Natural killer cell treated with Interleukin-12 subunit alpha and Interleukin-12 subunit beta and Interleukin-15 and Interleukin-18, amount 100 ng/mL, for 72 hours (primary cell): ENCODE measurements at regions not wholly inside any gene's neighbourhood (a gene's known extent, or its start where the extent isn't known, plus 50 kb on each side); places are given as distances from the start of the nearest gene placed in this dataset.
"Not testable (repeated sequence)": the region's sequence is repeated elsewhere in the genome, so short reads cannot be mapped to it uniquely, and the experiment has no call there.

Experiments used
- ATAC-seq, 2 donors: fragments of 150-1000 bp; cut with Tn5 transposase in 1 of 2; sonication (Bioruptor Pico), chemical (Tn5 transposase) in 1 of 2; 2 replicates each; pipeline ENCODE4 v1.10.0; 2021
- DNase-seq: peaks from one replicate; pipeline ENCODE4 v3.0.0; 2022; ENCODE audit warnings: low spot score
- H3K27ac Mint-ChIP-seq, 2 donors: 1 replicate in 1 of 2; 2 replicates in 1 of 2; pipeline ENCODE4 v1.8.0; 2022; ENCODE audit warnings: mixed read lengths in 2 of 2, mild to moderate bottlenecking in 1 of 2, moderate library complexity in 1 of 2
- H3K27me3 Mint-ChIP-seq, 2 donors: 1 replicate in 1 of 2; 2 replicates in 1 of 2; pipeline ENCODE4 v1.8.0; 2022; ENCODE audit warnings: mixed read lengths in 2 of 2
- H3K36me3 Mint-ChIP-seq: one replicate; pipeline ENCODE4 v1.8.0; 2022; ENCODE audit warnings: mixed read lengths
- H3K4me1 Mint-ChIP-seq, 2 donors: 1 replicate in 1 of 2; 2 replicates in 1 of 2; pipeline ENCODE4 v1.8.0; 2022; ENCODE audit warnings: low read depth in 2 of 2, mixed read lengths in 2 of 2, mild to moderate bottlenecking in 1 of 2
- H3K4me3 Mint-ChIP-seq: one replicate; pipeline ENCODE4 v1.8.0; 2022; ENCODE audit warnings: mixed read lengths
- H3K9me3 Mint-ChIP-seq: 2 replicates; pipeline ENCODE4 v1.8.0; 2022; ENCODE audit warnings: mixed read lengths

DNA sequence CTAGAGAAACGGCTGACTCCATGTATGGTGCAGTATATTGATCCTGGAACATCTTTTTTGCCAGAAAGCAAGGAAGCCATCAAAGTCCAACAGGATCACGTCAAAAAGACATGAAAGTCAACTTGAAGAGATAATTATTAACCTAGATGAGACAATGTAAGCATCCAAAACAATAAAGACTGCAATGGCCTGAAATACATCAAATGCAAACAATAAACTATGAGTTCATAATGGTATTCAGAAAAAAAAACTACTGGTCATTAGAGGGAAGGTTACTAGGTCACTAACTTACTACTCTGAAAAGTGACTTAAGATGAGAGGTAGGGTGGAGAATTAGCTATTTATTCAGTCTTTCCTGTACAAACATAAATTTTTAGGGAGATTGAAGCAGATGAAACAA, 75.3 kb upstream of the OR4F16 start:
- not testable (repeated sequence) for H3K4me1 Mint-ChIP-seq, ATAC-seq, H3K27me3 Mint-ChIP-seq, H3K27ac Mint-ChIP-seq, H3K36me3 Mint-ChIP-seq, DNase-seq, H3K9me3 Mint-ChIP-seq, H3K4me3 Mint-ChIP-seq

GRCh38 chr1:771449-771848, 85.0 kb upstream of the OR4F16 start:
- not testable (repeated sequence) for H3K4me3 Mint-ChIP-seq, DNase-seq, H3K27me3 Mint-ChIP-seq, H3K9me3 Mint-ChIP-seq, H3K36me3 Mint-ChIP-seq, ATAC-seq, H3K4me1 Mint-ChIP-seq, H3K27ac Mint-ChIP-seq

DNA sequence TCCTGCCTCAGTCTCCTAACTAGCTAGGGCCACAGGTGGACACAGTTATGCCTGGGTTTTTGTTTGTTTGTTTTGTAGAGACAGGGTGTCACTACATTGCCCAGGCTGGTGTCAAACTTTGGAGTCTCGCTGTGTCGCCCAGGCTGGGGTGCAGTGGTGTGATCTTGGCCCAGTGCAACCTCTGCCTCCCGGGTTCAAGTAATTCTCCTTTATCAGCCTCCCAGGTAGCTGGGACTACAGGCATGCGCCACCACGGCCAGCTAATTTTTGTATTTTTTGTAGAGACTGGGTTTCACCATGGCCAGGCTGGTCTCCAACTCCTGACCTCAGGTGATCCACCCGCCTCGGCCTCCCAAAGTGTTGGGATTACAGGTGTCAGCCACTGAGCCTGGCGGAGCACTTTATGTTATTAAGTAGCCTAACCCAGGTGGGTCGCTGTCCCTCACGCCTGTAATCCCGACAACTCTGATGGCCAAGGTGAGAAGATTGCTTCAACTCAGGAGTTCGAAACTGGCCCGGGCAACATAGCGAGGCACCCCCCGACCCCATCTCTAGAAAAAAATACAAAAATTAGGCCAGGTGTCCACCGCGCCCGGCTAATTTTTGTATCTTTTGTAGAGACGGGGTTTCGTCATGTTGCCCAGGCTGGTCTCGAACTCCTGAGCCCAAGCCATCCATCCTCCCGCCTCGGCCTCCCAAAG, 91.2 kb upstream of the OR4F16 start:
- not testable (repeated sequence) for DNase-seq, H3K27me3 Mint-ChIP-seq, H3K9me3 Mint-ChIP-seq, H3K36me3 Mint-ChIP-seq, ATAC-seq, H3K4me3 Mint-ChIP-seq, H3K4me1 Mint-ChIP-seq, H3K27ac Mint-ChIP-seq

- H3K27me3 Mint-ChIP-seq, H3K36me3 Mint-ChIP-seq, H3K9me3 Mint-ChIP-seq, H3K4me1 Mint-ChIP-seq: not testable (repeated sequence)
- ATAC-seq (peak; percentile 98 to 100), DNase-seq (peak; percentile 99)
- H3K4me3 Mint-ChIP-seq: peak overlapping the region; percentile 89
- peak overlapping the region; percentile 95 to 97 for H3K27ac Mint-ChIP-seq
These were observed 92.2 kb upstream of the OR4F16 start for GRCh38 chr1:778451-779278.

DNA sequence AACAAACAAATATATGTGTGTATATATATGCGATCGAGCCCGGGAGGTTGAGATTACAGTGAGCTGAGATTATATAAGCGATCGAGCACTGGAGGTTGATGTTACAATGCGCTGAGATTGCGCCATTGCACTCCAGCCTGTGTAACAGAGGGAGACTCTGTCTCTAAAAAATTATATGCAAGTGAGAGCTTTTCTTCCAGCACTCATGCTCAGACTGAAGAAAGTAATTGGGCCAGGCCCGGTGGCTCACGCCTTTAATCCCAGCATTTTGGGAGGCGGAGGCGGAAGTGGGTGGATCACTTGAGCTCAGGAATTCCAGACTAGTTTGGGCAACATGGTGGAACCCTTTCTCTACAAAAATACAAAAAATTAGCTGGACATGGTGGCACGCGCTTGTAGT, 93.2 kb upstream of the OR4F16 start:
- H3K9me3 Mint-ChIP-seq, H3K27me3 Mint-ChIP-seq, DNase-seq, H3K36me3 Mint-ChIP-seq, ATAC-seq, H3K4me1 Mint-ChIP-seq: not testable (repeated sequence)
- Mint-ChIP-seq H3K4me3 (peak overlapping the region; percentile 89), H3K27ac (peak overlapping the region; percentile 95 to 97)

- peaks cover 0 to 3% of the 10 kb centered on the region in 2 donors for H3K4me1 Mint-ChIP-seq
- no peak for ATAC-seq
- H3K9me3 Mint-ChIP-seq: no peaks in the 10 kb centered on the region
- H3K27ac Mint-ChIP-seq: no peak overlapping the region
- H3K4me3 Mint-ChIP-seq: no peak overlapping the region
- H3K36me3 Mint-ChIP-seq: no peaks in the 10 kb centered on the region
- no peak for DNase-seq
- H3K27me3 Mint-ChIP-seq: no peaks in the 10 kb centered on the region
These were observed 102.4 kb upstream of the OR4F16 start for GRCh38 chr1:788835-789234.

DNA sequence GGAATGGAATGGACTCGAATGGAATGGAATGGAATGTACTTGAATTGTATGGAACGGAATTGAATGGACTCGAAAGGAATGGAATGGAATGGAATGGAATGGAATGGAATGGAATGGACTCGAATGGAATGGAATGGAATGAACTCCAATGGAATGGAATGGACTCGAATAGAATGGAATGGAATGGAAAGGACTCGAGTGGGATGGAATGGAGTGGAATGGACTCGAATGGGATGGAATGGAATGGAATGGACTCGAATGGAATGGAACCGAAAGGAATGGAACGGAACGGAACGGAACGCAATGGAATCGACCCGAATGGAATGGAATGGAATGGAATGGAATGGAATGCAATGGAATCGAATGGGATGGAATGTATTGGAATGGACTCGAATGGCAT, 103.2 kb upstream of the OR4F16 start:
- H3K27ac Mint-ChIP-seq, H3K36me3 Mint-ChIP-seq, DNase-seq, H3K4me1 Mint-ChIP-seq, H3K9me3 Mint-ChIP-seq, ATAC-seq, H3K4me3 Mint-ChIP-seq, H3K27me3 Mint-ChIP-seq: not testable (repeated sequence)

- H3K4me1 Mint-ChIP-seq, H3K27me3 Mint-ChIP-seq, H3K4me3 Mint-ChIP-seq, H3K27ac Mint-ChIP-seq, H3K9me3 Mint-ChIP-seq, H3K36me3 Mint-ChIP-seq, ATAC-seq, DNase-seq: not testable (repeated sequence)
These were observed 104.0 kb upstream of the OR4F16 start for GRCh38 chr1:790388-790930.

DNA sequence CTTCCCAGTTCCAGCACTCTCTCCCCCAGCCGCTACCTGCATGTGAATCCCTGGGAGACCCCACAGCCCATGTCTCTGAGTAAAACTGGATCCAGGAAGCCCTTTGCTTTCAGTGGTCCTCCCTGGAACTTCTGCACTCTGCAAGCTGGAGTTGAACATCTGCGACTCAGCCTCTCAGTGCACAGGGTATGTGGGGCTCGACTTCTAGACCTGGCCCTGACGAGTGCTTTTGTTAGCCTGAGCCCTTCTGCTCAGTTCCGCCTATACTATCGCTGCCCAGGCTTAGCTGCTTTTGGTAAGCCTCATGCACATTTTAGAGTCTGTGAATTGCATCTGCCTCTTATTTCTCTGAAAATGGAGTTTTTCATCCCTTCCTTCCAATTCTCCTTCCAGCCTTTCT, 107.9 kb upstream of the OR4F16 start:
- ATAC-seq, H3K36me3 Mint-ChIP-seq: not testable (repeated sequence)

GRCh38 chr1:794918-795584, 108.6 kb upstream of the OR4F16 start:
- H3K9me3 Mint-ChIP-seq, H3K27ac Mint-ChIP-seq, ATAC-seq: not testable (repeated sequence)

More for the DNA sequence above, 107.9 kb upstream of the OR4F16 start:
- DNase-seq, H3K4me3 Mint-ChIP-seq, H3K27ac Mint-ChIP-seq, H3K9me3 Mint-ChIP-seq, H3K4me1 Mint-ChIP-seq, H3K27me3 Mint-ChIP-seq: not testable (repeated sequence)

DNA sequence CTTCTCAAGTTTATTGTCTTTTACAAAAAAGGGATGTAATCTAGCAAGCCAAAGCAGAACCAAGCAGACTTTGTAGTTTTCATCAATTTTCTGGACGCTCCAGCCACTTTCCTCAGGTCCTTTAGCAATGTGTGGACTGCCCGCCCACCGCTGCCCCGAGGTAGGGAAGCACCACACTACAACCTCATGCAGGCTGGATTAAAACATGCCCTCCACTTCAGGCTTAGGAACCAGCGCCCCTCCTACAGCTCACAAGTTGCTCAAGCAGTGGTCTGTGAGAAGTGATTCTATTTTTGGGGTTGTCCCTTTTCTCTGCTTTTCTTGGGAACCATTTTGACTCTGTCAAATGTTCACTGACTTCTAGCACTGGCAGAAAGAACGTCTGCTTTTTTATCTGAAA, 111.2 kb upstream of the OR4F16 start:
- not testable (repeated sequence) for ATAC-seq, H3K36me3 Mint-ChIP-seq, H3K4me3 Mint-ChIP-seq, H3K27me3 Mint-ChIP-seq, H3K9me3 Mint-ChIP-seq, H3K4me1 Mint-ChIP-seq, DNase-seq, H3K27ac Mint-ChIP-seq

More at GRCh38 chr1:794918-795584, 108.6 kb upstream of the OR4F16 start:
- not testable (repeated sequence) for H3K4me1 Mint-ChIP-seq, H3K36me3 Mint-ChIP-seq, H3K27me3 Mint-ChIP-seq, DNase-seq, H3K4me3 Mint-ChIP-seq

GRCh38 chr1:800397-800796, 113.9 kb upstream of the OR4F16 start:
- ATAC-seq, H3K27ac Mint-ChIP-seq, DNase-seq, H3K36me3 Mint-ChIP-seq, H3K4me3 Mint-ChIP-seq, H3K27me3 Mint-ChIP-seq, H3K4me1 Mint-ChIP-seq, H3K9me3 Mint-ChIP-seq: not testable (repeated sequence)

GRCh38 chr1:804378-805115, 118.1 kb upstream of the OR4F16 start:
- H3K27me3 Mint-ChIP-seq, H3K27ac Mint-ChIP-seq, H3K9me3 Mint-ChIP-seq, H3K4me1 Mint-ChIP-seq, DNase-seq, H3K36me3 Mint-ChIP-seq, ATAC-seq, H3K4me3 Mint-ChIP-seq: not testable (repeated sequence)
